Fibroblast of lung (primary cell): ENCODE measurements at regions not wholly inside any gene's neighbourhood (a gene's known extent, or its start where the extent isn't known, plus 50 kb on each side); places are given as distances from the start of the nearest gene placed in this dataset.
A peak's percentile ranks its signal among the peaks of the same experiment; 100 is the strongest.

Source experiments
- DNase-seq, 2 donors: peaks; one replicate each; pipeline versions ENCODE4 v3.0.0 to v3.0.0-alpha.2; 2010; ENCODE audit warnings: low read depth in 2 of 2
- H2AFZ ChIP-seq: 2 replicates; pipeline ENCODE4 v1.5.1; 2012; ENCODE audit warnings: low read length, control low read depth, inconsistent platforms
- H3K27ac ChIP-seq: 2 replicates; pipeline ENCODE4 v1.5.1; 2011; ENCODE audit warnings: low read length, control low read depth; ENCODE audit not compliant: insufficient read depth
- H3K27me3 ChIP-seq: 2 replicates; pipeline ENCODE4 v1.5.1; 2011; ENCODE audit warnings: mild to moderate bottlenecking, low read length; ENCODE audit not compliant: control insufficient read depth, insufficient read depth
- H3K36me3 ChIP-seq: 2 replicates; pipeline ENCODE4 v1.5.1; 2011; ENCODE audit warnings: low read length; ENCODE audit not compliant: control insufficient read depth, insufficient read depth
- H3K4me1 ChIP-seq: 2 replicates; pipeline ENCODE4 v1.5.1; 2011; ENCODE audit warnings: low read length; ENCODE audit not compliant: control insufficient read depth, insufficient read depth; ENCODE audit errors: extremely low read depth
- H3K4me2 ChIP-seq: 2 replicates; pipeline ENCODE4 v1.5.1; 2011; ENCODE audit warnings: low read length, control low read depth; ENCODE audit not compliant: insufficient read depth; ENCODE audit errors: extremely low read depth
- H3K4me3 ChIP-seq, 4 experiments: fragments of 200-600 bp in 1 of 4; sonication (generic) in 1 of 4; replicated peaks in 1 of 4; 2 replicates each; pipeline ENCODE4 v1.5.1; 2011 to 2016; ENCODE audit warnings: low read length in 4 of 4, low read depth in 3 of 4, mild to moderate bottlenecking in 3 of 4, control low read depth in 2 of 4, inconsistent platforms in 1 of 4, mixed read lengths in 1 of 4; ENCODE audit not compliant: insufficient read depth in 1 of 4; ENCODE audit errors: control extremely low read depth in 1 of 4
- H3K79me2 ChIP-seq: 2 replicates; pipeline ENCODE4 v1.5.1; 2012; ENCODE audit warnings: mild to moderate bottlenecking, low read length, inconsistent platforms; ENCODE audit not compliant: control insufficient read depth, insufficient read depth
- H3K9ac ChIP-seq: 2 replicates; pipeline ENCODE4 v1.5.1; 2011; ENCODE audit warnings: mild to moderate bottlenecking, low read length, control low read depth; ENCODE audit not compliant: insufficient read depth
- H3K9me3 ChIP-seq: 2 replicates; pipeline ENCODE4 v1.5.1; 2012; ENCODE audit warnings: low read depth, low read length; ENCODE audit not compliant: control insufficient read depth, insufficient read depth
- H4K20me1 ChIP-seq: 2 replicates; pipeline ENCODE4 v1.5.1; 2011; ENCODE audit warnings: low read length; ENCODE audit not compliant: control insufficient read depth, insufficient read depth; ENCODE audit errors: extremely low read depth
- EZH2 ChIP-seq: IDR thresholded peaks from 2 replicates; pipeline ENCODE4 v1.5.1; 2012; ENCODE audit warnings: low read length, control low read depth, mild to moderate bottlenecking; ENCODE audit errors: missing control alignments
- TF ChIP-seq, protein P1 (sequence below), 2 donors: IDR thresholded peaks in 1 of 2; conservative IDR thresholded peaks in 1 of 2; 1 replicate in 1 of 2; 2 replicates in 1 of 2; pipeline ENCODE4 v1.5.1; 2011 to 2012; ENCODE audit warnings: low read length in 2 of 2, control low read depth in 1 of 2, inconsistent platforms in 1 of 2, low read depth in 1 of 2, mild to moderate bottlenecking in 1 of 2

DNA sequence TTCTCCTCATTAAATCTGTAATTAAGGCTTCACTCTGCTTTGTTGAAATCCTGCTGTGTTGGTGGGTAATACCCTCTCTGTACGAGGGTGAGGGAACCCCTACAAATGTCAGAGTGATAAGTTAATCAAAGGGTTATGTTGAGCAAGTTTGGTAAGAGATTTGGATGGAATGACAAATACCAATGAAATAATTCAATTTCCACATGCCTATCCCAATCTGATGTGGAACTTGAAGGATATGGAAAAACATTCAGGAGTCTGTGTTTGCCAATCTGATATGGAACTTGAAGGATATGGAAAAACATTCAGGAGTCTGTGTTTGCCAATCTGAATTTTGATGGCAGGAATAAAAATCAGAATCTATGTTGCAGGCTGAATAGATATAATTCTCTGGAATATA, 910.2 kb downstream of the TUSC7 start:
- Histone ChIP-seq H3K9ac (no peak overlapping the region), H3K4me2 (no peak overlapping the region), H3K36me3 (no peaks in the 10 kb centered on the region), H3K27ac (no peak overlapping the region), H2AFZ (no peak overlapping the region), H3K4me3 (no peak overlapping the region), H3K4me1 (peaks cover 3% of the 10 kb centered on the region), H4K20me1 (no peaks in the 10 kb centered on the region), H3K9me3 (no peaks in the 10 kb centered on the region), H3K79me2 (no peaks in the 10 kb centered on the region), H3K27me3 (no peaks in the 10 kb centered on the region)
- TF ChIP-seq, protein P1, sequence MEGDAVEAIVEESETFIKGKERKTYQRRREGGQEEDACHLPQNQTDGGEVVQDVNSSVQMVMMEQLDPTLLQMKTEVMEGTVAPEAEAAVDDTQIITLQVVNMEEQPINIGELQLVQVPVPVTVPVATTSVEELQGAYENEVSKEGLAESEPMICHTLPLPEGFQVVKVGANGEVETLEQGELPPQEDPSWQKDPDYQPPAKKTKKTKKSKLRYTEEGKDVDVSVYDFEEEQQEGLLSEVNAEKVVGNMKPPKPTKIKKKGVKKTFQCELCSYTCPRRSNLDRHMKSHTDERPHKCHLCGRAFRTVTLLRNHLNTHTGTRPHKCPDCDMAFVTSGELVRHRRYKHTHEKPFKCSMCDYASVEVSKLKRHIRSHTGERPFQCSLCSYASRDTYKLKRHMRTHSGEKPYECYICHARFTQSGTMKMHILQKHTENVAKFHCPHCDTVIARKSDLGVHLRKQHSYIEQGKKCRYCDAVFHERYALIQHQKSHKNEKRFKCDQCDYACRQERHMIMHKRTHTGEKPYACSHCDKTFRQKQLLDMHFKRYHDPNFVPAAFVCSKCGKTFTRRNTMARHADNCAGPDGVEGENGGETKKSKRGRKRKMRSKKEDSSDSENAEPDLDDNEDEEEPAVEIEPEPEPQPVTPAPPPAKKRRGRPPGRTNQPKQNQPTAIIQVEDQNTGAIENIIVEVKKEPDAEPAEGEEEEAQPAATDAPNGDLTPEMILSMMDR (conservative IDR thresholded peaks at IDR 0.05 in 1 of 2, IDR thresholded peaks at IDR 0.05 in 1 of 2; ENCODE audit: low read depth in 1 of 2, low read length in 2 of 2): no peak
- TF ChIP-seq EZH2: no peak
- no peak for DNase-seq

DNA sequence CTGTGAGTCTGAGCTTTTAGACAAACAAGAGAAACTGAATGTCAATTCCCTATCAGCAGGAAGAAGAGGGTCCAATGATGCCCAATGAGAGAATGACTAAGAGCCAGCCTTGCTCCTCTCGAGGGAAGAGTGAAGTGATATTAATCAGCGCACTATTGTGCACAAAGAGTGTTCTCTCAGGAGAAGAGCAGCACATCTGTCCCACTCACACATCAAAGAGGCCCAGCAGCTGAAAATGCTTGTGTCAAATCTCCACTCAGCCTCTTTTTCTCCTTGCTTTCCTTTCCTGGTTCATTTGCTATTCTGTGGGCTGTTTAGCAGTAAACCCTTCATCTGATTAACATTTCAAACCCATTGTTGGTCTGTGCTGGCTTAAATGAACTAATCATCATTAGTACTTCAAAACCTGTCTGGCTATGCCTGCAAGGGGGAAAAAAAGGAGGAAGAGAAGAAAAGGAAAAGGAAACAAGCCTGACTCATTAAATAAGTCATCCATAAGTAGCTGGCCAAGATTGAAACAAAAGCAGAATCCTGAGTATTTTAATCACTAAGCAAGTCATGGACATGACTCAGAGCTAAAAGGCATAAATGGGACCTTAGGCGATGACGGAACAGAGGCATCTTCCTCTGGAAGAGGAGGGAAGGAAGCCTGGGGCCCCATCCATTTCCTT, 912.7 kb downstream of the TUSC7 start:
- Histone ChIP-seq H3K4me2 (peak overlapping the region; percentile 40), H3K4me3 (no peak overlapping the region), H2AFZ (no peak overlapping the region), H4K20me1 (no peaks in the 10 kb centered on the region), H3K9ac (no peak overlapping the region), H3K36me3 (no peaks in the 10 kb centered on the region), H3K4me1 (peaks cover 3% of the 10 kb centered on the region), H3K27ac (peak overlapping the region; percentile 66), H3K27me3 (no peaks in the 10 kb centered on the region), H3K79me2 (no peaks in the 10 kb centered on the region), H3K9me3 (no peaks in the 10 kb centered on the region)
- TF ChIP-seq, protein P1 (conservative IDR thresholded peaks at IDR 0.05 in 1 of 2, IDR thresholded peaks at IDR 0.05 in 1 of 2; ENCODE audit: low read depth in 1 of 2, low read length in 2 of 2): no peak
- TF ChIP-seq EZH2: no peak
- DNase-seq: peak; percentile 83 to 93

DNA sequence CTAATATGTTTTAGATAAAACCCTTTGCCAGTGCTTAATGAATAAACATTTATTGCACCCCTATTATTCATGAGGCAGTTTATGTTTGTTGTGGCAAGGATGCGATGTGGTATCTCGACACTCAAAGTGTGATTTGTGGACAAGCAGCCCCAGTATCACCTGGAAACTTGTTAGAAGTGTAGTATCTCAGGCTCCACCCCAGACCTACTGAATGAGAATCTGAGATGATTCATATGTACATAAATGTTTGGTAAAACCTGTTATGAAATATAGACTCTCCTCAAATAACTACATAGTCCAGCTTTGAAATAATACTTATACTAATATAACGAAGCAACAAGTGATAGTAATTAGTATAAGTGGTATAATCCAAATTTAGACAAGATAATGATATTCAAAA, 914.8 kb downstream of the TUSC7 start:
- DNase-seq: no peak
- H3K36me3 ChIP-seq: no peaks in the 10 kb centered on the region
- peaks cover 3% of the 10 kb centered on the region for H3K4me1 ChIP-seq
- no peak overlapping the region for H3K9ac ChIP-seq
- no peaks in the 10 kb centered on the region for H4K20me1 ChIP-seq
- H3K9me3 ChIP-seq: no peaks in the 10 kb centered on the region
- H2AFZ ChIP-seq: no peak overlapping the region
- no peak overlapping the region for H3K4me2 ChIP-seq
- H3K4me3 ChIP-seq: no peak overlapping the region
- H3K27ac ChIP-seq: no peak overlapping the region
- TF ChIP-seq, protein P1 (conservative IDR thresholded peaks at IDR 0.05 in 1 of 2, IDR thresholded peaks at IDR 0.05 in 1 of 2; ENCODE audit: low read depth in 1 of 2, low read length in 2 of 2): no peak
- TF ChIP-seq EZH2: no peak
- no peaks in the 10 kb centered on the region for H3K27me3 ChIP-seq
- H3K79me2 ChIP-seq: no peaks in the 10 kb centered on the region
